KMS-11 (cell line): ENCODE measurements at regions not wholly inside any gene's neighbourhood (a gene's known extent, or its start where the extent isn't known, plus 50 kb on each side); places are given as distances from the start of the nearest gene placed in this dataset.

Experiments used
- H2AFZ ChIP-seq: fragments of 200-600 bp; sonication (generic); 2 replicates; pipeline ENCODE4 v1.6.1; 2016; ENCODE audit warnings: antibody characterized with exemption, mixed run types, low read depth
- H3K27ac ChIP-seq: fragments of 200-600 bp; sonication (generic); 2 replicates; pipeline ENCODE4 v1.6.1; 2016; ENCODE audit warnings: mild to moderate bottlenecking, mixed run types
- H3K27me3 ChIP-seq: fragments of 200-600 bp; sonication (generic); 2 replicates; pipeline ENCODE4 v1.6.1; 2017; ENCODE audit warnings: mild to moderate bottlenecking, low read depth, mixed run types, moderate library complexity; ENCODE audit not compliant: insufficient read depth
- H3K36me3 ChIP-seq: fragments of 200-600 bp; sonication (generic); 2 replicates; pipeline ENCODE4 v1.6.1; 2017; ENCODE audit warnings: mild to moderate bottlenecking, mixed run types; ENCODE audit not compliant: insufficient read depth
- H3K4me1 ChIP-seq: fragments of 200-600 bp; sonication (generic); 2 replicates; pipeline ENCODE4 v1.6.1; 2016; ENCODE audit warnings: mild to moderate bottlenecking, low read depth, mixed run types; ENCODE audit not compliant: poor library complexity, severe bottlenecking
- H3K4me2 ChIP-seq: fragments of 200-600 bp; sonication (generic); 2 replicates; pipeline ENCODE4 v1.7.0; 2016; ENCODE audit warnings: mild to moderate bottlenecking, mixed run types
- H3K4me3 ChIP-seq: fragments of 200-600 bp; sonication (generic); IDR thresholded peaks from 2 replicates; pipeline ENCODE4 v1.6.1; 2017; ENCODE audit warnings: low read depth, low read length, mixed read lengths; ENCODE audit not compliant: insufficient read depth
- H3K79me2 ChIP-seq: fragments of 200-600 bp; sonication (generic); 2 replicates; pipeline ENCODE4 v1.6.1; 2016; ENCODE audit warnings: low read depth, mixed run types; ENCODE audit not compliant: insufficient read depth
- H3K9ac ChIP-seq: fragments of 200-600 bp; sonication (generic); 2 replicates; pipeline ENCODE4 v1.6.1; 2016; ENCODE audit warnings: mild to moderate bottlenecking, mixed run types
- H4K20me1 ChIP-seq: fragments of 200-600 bp; sonication (generic); 2 replicates; pipeline ENCODE4 v1.6.1; 2016; ENCODE audit warnings: mild to moderate bottlenecking, mixed run types; ENCODE audit not compliant: insufficient read depth
- CTCF ChIP-seq: fragments of 200-600 bp; sonication (generic); conservative IDR thresholded peaks from 2 replicates; pipeline ENCODE4 v1.6.1; 2017; ENCODE audit warnings: low read depth, mild to moderate bottlenecking, antibody characterized with exemption, low read length, moderate library complexity, mixed read lengths

- no peak overlapping the region for H2AFZ ChIP-seq
- H3K9ac ChIP-seq = no peak overlapping the region
- no peaks in the 10 kb centered on the region for H3K4me1 ChIP-seq
- no peaks in the 10 kb centered on the region for H4K20me1 ChIP-seq
- TF ChIP-seq CTCF = no peak
- no peaks in the 10 kb centered on the region for H3K79me2 ChIP-seq
- H3K4me2 ChIP-seq = no peak overlapping the region
- no peak overlapping the region for H3K27ac ChIP-seq
- H3K4me3 ChIP-seq = no peak overlapping the region
- H3K36me3 ChIP-seq = no peaks in the 10 kb centered on the region
- no peaks in the 10 kb centered on the region for H3K27me3 ChIP-seq
These were observed 494.9 kb downstream of the RERGL start for GRCh38 chr12:17595111-17595510.

- H3K36me3 ChIP-seq = no peaks in the 10 kb centered on the region
- no peak overlapping the region for H3K9ac ChIP-seq
- H3K79me2 ChIP-seq = no peaks in the 10 kb centered on the region
- H4K20me1 ChIP-seq = no peaks in the 10 kb centered on the region
- no peaks in the 10 kb centered on the region for H3K4me1 ChIP-seq
- no peak overlapping the region for H3K4me2 ChIP-seq
- H3K4me3 ChIP-seq = no peak overlapping the region
- no peak overlapping the region for H3K27ac ChIP-seq
- no peak for TF ChIP-seq CTCF
- no peak overlapping the region for H2AFZ ChIP-seq
- H3K27me3 ChIP-seq = no peaks in the 10 kb centered on the region
These were observed 496.1 kb downstream of the RERGL start for GRCh38 chr12:17593715-17594406.

- Histone ChIP-seq H2AFZ (no peak overlapping the region), H3K79me2 (no peaks in the 10 kb centered on the region), H4K20me1 (no peaks in the 10 kb centered on the region), H3K36me3 (no peaks in the 10 kb centered on the region), H3K27me3 (no peaks in the 10 kb centered on the region), H3K4me3 (no peak overlapping the region), H3K4me2 (no peak overlapping the region), H3K9ac (no peak overlapping the region), H3K27ac (no peak overlapping the region), H3K4me1 (no peaks in the 10 kb centered on the region)
- TF ChIP-seq CTCF = no peak
These were observed 497.5 kb downstream of the RERGL start for GRCh38 chr12:17592472-17592871.

GRCh38 chr12:17591005-17591681 is 498.9 kb downstream of the RERGL start:
- Histone ChIP-seq H3K4me2 (no peak overlapping the region), H3K9ac (no peak overlapping the region), H2AFZ (no peak overlapping the region), H3K27me3 (no peaks in the 10 kb centered on the region), H3K36me3 (no peaks in the 10 kb centered on the region), H3K4me1 (no peaks in the 10 kb centered on the region), H3K79me2 (no peaks in the 10 kb centered on the region), H3K4me3 (no peak overlapping the region), H3K27ac (no peak overlapping the region), H4K20me1 (no peaks in the 10 kb centered on the region)
- TF ChIP-seq CTCF = no peak
